ENCODE measurements at regions not wholly inside any gene's neighbourhood (a gene's known extent, or its start where the extent isn't known, plus 50 kb on each side); places are given as distances from the start of the nearest gene placed in this dataset.

- no peak for TF ChIP-seq EZH2phosphoT487 (IDR thresholded peaks at IDR 0.05; ENCODE audit: borderline replicate concordance, low read length)
- no peak for TF ChIP-seq CTCF (conservative IDR thresholded peaks at IDR 0.05; ENCODE audit: low read depth, low read length)
Measured at GRCh38 chr2:147609301-147609700, 235.5 kb upstream of the ACVR2A start.

All from PC-3 (cell line).